HuH-7.5 (cell line): ENCODE measurements at regions not wholly inside any gene's neighbourhood (a gene's known extent, or its start where the extent isn't known, plus 50 kb on each side); places are given as distances from the start of the nearest gene placed in this dataset.
"Not testable (repeated sequence)": the region's sequence is repeated elsewhere in the genome, so short reads cannot be mapped to it uniquely, and the experiment has no call there.

ENCODE experiments used
- DNase-seq: peaks from one replicate; pipeline ENCODE4 v3.0.0; 2011; ENCODE audit warnings: low spot score

DNA sequence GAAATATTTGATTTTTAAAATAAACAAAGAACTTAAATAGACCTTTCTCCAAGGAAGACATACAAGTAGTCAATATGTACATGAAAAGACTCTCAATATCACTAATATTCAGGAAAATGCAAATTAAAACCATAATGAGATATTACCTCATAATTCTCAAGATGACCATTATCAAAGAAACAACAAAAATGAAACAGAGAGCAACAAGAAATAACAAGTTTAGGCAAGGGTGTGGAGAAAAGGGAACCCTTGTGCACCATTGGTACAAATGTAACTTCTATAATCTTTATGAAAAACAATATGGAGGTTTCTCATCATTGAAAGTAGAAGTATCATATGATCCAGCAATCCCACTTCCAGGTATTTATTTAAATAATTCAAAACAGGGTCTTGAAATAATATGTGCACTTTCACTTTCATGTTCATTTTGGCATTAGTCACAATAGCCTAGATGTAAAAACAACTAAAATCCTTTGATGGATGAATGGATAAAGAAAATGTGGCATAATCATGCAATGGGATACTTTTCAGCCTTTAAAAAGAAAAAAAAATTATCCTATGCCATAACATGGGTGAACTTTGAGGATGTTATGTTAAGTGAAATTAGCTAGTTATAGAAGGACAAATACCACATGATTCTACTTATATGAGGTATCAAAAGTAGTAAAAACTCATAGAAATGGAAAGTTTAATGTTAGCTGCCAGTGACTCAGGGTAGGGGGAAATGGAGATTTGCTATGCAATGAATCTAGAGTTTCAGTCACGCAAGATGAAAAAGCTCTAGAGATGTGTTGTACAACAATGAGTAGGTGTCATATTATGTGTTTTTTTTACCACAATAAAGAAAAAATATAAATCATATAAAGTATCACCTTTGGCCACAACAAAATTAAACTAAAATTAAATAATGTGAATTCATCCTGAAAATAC is 114.5 kb upstream of the LYPLAL1 start:
- DNase-seq: no peak

DNA sequence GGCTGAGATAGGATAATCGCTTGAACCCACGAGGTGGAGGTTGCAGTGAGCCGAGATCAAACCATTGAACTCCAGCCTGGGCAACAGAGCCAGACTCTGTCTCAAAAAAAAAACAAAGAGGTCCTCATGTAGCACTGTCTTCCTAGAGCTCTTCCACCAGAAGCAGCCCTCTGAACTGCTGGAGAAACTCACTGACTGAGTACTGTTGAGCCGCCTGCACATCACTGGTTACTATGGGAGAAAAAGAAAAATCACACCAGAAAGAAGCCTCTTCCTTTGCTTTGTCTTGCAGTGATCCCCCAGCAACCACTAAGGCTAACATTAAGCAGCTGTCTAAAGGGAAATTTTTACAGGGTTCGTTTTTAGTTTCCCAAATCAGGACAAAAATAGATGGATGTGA is 112.9 kb upstream of the LYPLAL1 start:
- no peak for DNase-seq

DNA sequence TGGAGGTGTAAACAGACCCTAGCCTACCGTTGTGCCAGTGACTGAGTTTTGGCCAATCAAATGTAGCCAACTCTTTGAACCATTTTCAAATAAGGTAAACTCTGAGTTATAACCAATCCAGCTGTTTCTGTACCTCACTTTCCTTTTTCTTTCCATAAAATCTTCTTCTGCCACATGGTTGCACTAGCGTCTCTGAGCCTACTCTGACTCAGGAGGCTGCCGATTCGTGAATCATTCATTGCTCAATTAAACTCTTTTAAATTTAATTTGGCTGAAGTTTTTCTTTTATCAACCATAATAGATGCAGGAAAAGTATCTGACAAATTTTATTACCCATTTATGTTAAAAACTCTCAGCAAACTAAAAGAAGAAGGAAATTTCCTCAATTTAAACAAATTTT is 111.5 kb upstream of the LYPLAL1 start:
- DNase-seq: no peak

DNA sequence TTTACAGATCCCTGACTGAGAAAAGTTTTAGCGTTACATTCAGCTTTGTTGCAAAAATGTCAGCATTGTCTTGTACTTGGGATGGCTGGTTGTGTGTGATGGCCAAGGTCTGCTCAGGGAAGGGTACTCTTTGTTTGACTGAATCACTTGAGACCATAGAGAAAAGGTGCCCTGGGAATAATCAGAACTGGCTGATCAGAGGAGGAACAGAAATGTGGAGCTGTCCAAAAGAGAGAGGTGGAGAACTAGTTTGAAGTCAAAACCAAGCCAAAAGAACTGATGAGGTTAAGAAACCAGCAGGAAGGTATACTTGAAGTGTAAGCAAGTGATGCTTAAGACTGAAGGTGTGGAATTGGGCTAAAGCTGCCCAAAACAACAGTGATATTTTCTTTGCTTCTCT is 107.6 kb upstream of the LYPLAL1 start:
- no peak for DNase-seq

DNA sequence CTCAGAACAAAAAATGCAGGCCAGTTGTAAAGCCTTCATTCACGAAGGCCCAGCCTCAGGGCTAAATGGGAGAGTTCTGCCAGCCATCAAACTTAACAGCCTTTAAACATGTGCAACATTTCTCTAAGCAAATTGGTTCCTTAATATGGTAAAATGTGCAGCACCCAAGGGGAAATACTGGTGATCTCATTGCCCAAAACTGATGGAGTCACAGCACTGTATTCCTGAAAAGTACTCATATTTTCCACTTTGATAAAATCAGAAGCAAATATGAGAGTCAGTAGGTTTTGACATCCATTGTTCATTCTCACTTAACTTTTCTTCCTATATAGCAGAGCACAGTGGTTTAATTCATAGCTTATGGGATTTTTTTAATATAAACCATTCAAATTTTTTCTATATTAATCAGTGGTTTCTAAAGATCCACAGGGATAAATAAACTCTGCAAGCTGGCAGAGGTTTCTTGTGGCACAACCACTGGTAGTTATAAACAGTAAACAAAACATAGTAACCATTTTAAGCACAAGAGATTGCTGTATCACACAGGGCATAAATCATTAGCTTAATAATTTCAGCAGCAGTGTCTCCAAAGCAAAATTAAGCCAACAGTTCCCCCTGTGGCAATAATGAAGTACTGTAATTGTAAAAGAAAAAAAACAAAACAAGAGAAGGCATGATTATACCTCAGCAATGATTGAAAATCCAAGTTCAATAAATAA is 106.9 kb upstream of the LYPLAL1 start:
- DNase-seq: no peak

DNA sequence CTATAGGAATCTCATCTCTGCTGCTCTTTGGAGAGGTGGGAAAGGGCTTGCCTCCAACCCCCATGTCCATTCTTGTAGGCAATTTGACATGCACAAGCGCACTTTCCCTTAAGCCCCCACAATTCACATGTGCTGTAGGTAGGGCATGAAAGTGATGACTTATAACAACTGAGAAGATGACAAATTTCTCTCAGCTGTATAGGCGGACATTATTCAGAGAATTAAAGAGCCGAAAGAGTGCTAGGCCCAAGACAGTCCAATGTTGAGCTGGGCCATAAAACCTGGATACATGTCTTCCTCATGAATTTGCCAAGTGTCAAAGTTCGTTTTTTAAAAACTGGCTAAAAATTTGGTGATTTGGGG is 106.3 kb upstream of the LYPLAL1 start:
- no peak for DNase-seq

DNA sequence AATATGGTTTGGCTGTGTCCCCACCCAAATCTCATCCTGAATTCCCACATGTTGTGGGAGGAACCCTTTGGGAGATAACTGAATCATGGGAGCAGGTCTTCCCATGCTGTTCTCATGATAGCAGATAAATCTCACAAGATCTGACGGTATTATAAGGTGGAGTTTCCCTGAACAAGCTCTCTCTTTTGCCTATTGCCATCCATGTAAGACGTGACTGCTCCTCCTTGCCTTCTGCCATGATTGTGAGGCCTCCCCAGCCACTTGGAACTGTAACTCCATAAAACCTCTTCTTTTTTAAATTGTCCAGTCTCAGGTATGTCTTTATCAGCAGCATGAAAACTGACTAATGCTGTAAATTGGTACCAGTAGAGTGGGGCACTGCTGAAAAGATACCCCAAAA is 103.3 kb upstream of the LYPLAL1 start:
- not testable (repeated sequence) for DNase-seq

DNA sequence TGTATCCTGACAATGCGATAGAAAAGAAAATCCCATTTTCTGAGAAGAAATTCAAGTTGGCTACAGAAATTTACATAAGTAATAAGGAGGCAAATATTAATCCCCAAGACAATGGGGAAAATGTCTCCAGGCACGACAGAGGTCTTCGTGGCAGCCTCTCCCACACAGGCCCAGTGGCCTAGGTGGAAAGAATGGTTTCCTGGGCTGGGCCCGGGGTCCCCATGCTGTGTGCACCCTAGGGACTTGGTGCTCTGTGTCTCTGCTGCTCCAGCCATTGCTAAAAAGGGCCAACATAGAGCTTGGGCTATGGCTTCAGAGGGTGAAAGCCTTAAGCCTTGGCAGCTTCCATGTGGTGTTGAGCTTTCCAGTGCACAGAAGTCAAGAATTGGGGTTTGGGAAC is 102.5 kb upstream of the LYPLAL1 start:
- DNase-seq: no peak

DNA sequence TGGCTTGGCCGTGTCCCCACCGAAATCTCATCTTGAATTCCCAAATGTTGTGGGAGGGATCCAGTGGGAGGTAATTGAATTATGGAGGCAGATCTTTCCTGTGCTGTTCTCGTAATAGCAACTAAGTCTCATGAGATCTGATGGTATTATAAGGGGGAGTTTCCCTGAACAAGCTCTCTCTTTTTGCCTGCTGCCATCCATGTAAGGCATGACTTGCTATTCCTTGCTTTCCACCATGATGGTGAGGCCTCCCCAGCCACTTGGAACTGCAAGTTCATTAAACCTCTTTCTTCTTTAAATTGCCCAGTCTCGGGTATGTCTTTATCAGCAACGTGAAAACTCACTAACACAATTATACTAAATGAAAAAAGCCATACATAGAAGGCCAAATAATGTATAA is 101.3 kb upstream of the LYPLAL1 start:
- DNase-seq: no peak

DNA sequence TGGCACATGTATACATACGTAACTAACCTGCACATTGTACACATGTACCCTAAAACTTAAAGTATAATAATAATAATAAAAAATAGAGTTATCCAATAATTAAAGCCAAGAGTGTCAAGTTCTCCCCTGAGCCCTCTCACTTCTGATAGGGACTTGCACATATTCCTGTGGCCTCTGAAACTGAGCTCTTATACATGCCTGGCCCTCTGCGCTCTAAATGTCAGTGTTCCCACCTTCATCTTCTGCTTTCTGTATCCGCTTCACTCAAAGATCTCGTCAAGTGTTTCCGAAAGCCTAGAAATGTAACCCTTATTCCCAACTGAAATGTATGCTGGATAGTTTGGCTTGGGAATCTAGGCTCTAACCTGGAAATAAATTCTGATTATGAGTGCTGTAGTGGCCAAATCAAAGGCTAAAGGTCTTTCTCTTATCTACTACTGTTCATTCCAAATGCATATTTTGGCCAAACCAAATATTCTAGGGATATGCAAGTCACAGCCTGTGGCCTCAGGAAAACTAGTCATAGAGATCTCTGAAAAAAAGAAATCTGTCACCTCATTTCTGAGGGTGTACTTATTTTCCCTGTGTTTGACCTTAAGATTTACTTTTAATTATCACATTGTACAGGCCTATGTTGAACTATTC is 99.5 kb upstream of the LYPLAL1 start:
- no peak for DNase-seq

DNA sequence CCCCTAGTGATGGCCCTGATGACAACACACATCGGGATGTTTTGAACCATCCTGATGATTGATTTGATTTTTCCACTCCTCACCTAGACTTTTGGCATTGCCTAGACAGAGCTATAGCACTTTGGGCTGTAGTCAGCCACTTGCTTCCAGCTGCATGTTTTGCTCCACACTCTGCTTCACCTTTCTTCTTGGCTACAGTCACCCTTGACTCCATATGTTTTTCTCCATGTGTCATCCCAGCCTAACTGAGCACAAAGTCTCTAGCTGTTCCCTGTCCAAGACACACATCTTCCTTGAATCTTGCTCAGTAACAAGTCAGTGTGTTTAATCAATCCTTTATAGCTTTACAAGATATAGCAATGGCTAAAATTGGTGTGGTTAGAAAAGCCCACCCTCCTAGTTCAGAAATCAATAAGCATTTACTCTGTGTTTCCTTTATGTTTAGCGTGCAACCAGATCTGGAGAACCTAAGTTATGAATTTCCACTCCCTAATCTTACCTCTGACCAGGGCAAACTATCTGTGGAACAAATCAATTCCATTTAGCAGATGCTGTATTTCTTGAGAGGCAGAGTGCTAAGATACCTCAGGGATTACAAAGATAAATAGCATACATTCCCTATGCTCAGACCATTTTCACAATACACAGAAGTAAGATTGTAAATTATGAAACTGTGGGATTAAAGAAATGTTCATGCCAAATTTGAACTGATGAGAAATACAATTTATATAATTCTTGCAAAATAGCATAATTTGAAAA is 98.4 kb upstream of the LYPLAL1 start:
- no peak for DNase-seq

DNA sequence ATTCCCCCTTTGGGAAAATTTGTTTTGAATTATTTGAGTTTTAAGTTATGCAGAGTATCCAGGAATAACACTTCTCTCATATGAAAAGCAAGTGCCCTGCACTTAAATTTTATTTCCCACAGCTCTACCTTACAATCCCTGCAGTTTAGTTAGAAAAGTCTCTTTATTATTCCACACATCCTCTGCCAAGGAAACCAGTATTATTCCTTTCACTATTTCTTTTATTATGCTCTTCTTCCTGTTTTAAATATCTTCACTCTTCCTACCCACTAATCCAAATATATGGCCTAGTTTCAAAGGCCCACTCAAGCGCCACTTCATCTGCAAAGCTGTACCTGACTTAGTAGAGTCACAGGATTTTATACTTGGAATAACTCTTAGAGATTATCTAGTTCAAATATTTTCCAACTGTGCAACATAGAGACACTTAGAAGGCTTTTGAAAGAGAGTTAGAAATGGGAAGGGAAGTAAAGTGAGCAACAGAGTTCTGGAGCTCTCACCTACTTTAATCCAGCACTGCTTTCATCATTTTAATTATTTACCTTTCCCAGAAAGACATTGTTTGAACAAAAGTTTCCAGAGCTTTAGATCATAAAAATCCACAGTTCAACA is 97.2 kb upstream of the LYPLAL1 start:
- no peak for DNase-seq

DNA sequence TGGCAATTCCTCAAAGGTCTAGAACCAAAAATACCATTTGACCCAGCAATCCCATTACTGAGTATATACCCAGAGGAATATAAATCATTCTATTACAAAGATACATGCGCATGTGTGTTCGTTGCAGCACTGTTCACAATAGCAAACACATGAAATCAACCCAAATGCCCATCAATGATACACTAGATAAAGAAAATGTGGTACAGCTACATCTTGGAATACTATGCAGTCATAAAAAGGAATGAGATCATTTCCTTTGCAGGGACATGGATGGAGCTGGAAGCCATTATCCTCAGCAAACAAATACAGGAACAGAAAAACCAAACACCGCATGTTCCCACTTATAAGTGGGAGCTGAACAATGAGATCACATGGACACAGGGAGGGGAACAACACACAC is 95.9 kb upstream of the LYPLAL1 start:
- not testable (repeated sequence) for DNase-seq

DNA sequence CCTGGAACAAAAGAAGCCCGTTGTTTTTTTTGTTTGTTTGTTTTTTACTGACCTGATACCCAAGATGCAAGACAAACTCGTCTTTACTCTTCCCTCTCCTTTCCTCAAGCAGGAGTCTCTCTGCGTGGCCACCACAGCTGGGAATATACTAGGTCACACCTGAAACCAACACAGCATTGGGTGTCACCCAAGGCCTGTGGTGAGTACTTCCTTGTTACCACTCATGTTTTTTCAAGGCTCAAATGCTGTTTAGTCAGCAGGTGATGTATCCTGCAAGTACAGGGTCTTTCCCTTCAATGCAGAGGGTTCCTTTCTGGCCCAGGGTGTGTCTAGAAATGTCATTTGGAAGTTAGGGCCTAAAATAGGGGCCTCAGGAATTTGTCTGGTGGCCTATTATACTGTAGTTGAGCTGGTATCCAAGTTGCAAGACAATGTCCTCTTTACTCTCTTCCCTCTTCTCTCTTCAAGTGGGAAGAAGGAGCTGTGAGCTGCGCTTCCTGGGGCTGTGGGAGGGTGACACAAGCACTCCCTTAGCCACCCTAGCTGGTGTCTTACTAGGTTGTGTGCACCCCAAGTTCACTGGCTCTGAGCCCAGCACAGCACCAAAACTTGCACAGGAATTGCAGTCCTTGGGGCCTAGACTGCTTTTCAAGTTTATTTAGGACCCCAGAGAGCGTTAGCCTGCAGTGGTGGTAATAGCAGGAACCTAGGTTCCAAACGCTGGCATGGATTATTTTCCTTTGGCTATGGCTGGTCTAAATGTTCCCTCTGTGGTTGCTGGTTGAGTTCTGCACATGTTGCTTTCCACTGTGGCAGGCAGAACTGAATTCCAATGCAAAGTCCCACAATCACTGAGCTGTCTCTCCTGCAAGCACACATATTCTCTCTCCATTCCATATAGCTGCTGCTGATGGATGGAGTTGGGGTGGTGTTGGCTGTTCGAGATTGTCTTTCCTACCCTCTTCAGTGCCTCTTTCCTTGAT is 91.4 kb upstream of the LYPLAL1 start:
- no peak for DNase-seq

DNA sequence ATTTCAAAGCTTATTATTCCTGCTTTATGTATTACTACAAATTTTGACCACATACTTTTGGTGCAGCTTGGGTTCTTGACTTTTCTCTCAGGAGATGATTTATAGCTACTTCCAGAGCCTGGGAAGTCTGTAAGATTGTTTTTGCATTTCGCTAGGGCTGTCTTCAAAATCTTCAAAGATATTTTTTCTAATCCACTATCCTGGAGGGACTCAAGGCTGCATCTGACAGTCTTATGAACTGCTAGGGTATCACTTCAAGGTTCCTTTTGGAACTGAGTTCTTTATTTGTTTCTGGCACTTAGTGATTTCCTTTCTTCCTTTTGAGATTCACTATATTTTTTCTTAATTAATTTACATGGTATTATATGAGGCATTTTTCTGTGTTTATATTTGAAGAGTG is 90.0 kb upstream of the LYPLAL1 start:
- no peak for DNase-seq

DNA sequence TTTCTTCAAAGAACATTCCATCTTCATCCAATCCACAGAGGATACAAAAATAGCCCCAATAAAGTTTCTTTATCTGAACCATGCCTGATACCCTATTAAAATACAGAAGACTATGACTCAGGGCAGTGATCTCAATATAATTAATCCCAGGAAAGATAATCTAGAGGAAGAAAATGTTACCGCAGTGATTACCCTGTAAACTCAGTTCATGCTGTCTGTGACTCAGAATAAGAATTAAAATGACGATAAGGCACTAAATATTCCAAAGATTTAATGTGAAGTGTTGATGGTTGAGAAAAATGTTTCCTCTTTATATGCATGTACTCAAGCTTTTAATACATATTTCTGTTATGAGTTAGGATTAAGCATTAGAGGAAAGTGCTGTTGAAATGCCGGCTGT is 88.6 kb upstream of the LYPLAL1 start:
- DNase-seq: no peak

DNA sequence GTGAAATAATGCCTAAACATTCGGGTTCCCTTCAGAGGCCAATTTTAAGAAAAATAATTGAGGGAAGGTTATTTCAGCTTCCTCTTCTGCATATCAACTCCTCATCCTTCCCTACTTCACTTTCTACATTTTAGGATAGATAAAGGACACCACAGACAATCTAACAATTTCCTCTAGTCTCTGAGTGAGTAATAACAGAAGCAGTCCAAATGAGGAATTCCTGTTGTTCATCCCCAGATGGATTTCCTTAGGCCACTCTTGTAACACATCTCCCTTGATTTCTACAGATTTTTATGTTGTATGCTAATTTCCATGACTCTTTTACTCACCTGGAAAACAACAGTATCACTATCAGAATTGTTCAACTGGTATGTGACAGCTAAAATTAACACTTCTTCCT is 87.7 kb upstream of the LYPLAL1 start:
- DNase-seq: no peak

DNA sequence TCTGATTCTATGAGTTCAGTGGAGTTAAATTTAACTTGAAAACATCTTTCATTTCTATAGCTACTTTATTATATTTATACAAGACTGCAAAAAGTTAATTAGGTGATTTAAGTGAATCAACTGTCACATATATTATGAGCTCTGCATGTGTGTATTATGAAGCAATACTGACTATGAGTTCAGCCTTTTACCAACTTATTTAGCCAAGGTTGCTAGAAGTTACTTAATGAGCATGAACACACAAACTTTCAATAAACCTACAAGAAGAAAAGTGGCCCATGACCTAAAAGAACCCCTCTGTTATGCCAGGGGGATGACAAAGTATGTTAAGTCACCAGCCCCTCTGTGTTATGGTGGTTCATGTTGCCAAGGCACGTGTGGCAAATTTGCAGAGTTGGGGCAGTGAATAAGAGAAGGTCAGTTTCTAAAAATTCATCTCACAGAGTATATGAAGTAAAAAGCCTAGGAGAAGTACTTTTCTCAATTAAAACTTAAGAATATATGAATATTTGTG is 86.7 kb upstream of the LYPLAL1 start:
- no peak for DNase-seq

DNA sequence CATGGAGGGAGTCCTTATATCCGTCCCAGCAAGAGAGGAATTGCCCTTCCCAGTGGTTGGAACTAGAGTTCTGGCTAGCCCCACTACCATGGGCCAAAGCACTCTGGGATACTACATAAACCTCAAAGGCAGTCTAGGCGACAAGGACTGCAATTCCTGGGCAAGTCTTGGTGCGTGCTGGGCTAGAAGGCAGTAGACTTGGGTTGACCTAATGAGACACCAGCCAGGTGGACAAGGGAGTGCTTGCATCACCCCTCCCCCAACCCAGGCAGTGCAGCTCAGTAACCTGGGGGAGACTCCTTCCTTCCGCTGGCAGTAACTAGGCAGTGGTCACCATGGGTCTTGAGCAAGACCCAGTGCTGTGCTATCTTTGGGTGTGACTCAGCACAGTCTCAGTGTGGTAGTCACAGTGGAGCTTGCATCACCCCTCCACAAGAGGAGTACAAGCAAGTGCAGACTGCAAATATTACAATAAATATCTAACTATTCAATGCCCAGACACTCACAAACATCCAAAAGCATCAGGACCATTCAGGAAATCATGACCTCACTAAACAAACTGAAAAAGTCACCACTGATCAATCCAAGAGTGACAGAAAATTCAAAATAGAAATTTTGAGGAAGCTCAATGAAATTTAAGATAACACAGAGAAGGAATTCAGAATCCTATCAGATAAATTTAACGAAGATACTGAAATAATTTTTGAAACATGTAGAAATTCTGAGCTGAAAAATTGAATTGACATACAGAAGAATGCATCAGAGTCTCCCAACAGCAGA is 84.7 kb upstream of the LYPLAL1 start:
- DNase-seq: peak; percentile 41

DNA sequence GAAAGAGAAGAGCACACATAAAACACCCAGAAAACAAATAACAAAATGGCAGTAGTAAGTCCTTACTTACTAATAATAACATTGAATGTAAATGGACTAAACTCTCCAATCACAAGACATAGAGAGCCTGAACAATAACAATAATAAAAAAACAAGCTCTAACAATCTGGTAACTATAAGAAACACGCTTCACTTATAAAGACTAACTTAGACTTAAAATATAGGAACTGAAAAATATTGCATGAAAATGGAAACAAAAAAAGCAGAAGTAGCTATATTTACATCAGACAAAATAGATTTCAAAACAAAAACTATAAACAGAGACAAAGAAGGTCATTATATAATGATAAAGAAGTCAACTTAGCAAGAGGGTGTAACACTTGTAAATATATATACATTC is 83.1 kb upstream of the LYPLAL1 start:
- DNase-seq: no peak
